Kidney capillary endothelial cell (primary cell): ENCODE measurements at regions not wholly inside any gene's neighbourhood (a gene's known extent, or its start where the extent isn't known, plus 50 kb on each side); places are given as distances from the start of the nearest gene placed in this dataset.

Experiments
- DNase-seq: peaks from one replicate; pipeline ENCODE4 v3.0.0-alpha.2; 2018; ENCODE audit warnings: low spot score

- DNase-seq, result no peak
Observed at GRCh38 chr5:136811086-136811485, 445.7 kb upstream of the TRPC7 start.

- no peak for DNase-seq
Observed at GRCh38 chr5:136810261-136810801, 445.0 kb upstream of the TRPC7 start.

- no peak for DNase-seq
Observed at GRCh38 chr5:136809382-136809781, 444.0 kb upstream of the TRPC7 start.

- no peak for DNase-seq
Observed at GRCh38 chr5:136808756-136809155, 443.4 kb upstream of the TRPC7 start.

GRCh38 chr5:136805466-136805865 lies 440.1 kb upstream of the TRPC7 start:
- no peak for DNase-seq

GRCh38 chr5:136802383-136802782 lies 437.0 kb upstream of the TRPC7 start:
- peak; percentile 14 for DNase-seq

GRCh38 chr5:136799806-136800372 lies 434.5 kb upstream of the TRPC7 start:
- DNase-seq, result no peak

- DNase-seq, result no peak
Observed at GRCh38 chr5:136793300-136793699, 428.0 kb upstream of the TRPC7 start.

GRCh38 chr5:136781464-136781863 lies 416.1 kb upstream of the TRPC7 start:
- no peak for DNase-seq

- no peak for DNase-seq
Observed at GRCh38 chr5:136780518-136780917, 415.2 kb upstream of the TRPC7 start.

GRCh38 chr5:136776022-136776927 lies 410.9 kb upstream of the TRPC7 start:
- DNase-seq, result no peak

- no peak for DNase-seq
Observed at GRCh38 chr5:136772491-136772890, 407.1 kb upstream of the TRPC7 start.

- DNase-seq, result peak; percentile 58
Observed at GRCh38 chr5:136769900-136770684, 404.7 kb upstream of the TRPC7 start.

GRCh38 chr5:136769093-136769492 lies 403.7 kb upstream of the TRPC7 start:
- no peak for DNase-seq

GRCh38 chr5:136768457-136768856 lies 403.1 kb upstream of the TRPC7 start:
- DNase-seq, result no peak

- DNase-seq, result no peak
Observed at GRCh38 chr5:136766456-136766855, 401.1 kb upstream of the TRPC7 start.

GRCh38 chr5:136764601-136765000 lies 399.3 kb upstream of the TRPC7 start:
- no peak for DNase-seq

- no peak for DNase-seq
Observed at GRCh38 chr5:136763548-136763947, 398.2 kb upstream of the TRPC7 start.

- no peak for DNase-seq
Observed at GRCh38 chr5:136754216-136754615, 388.9 kb upstream of the TRPC7 start.

GRCh38 chr5:136750224-136750862 lies 385.0 kb upstream of the TRPC7 start:
- no peak for DNase-seq

GRCh38 chr5:136749016-136749415 lies 383.7 kb upstream of the TRPC7 start:
- DNase-seq, result no peak

- DNase-seq, result no peak
Observed at GRCh38 chr5:136743052-136743451, 377.7 kb upstream of the TRPC7 start.
